ENCODE measurements at regions not wholly inside any gene's neighbourhood (a gene's known extent, or its start where the extent isn't known, plus 50 kb on each side); places are given as distances from the start of the nearest gene placed in this dataset.
A peak's percentile ranks its signal among the peaks of the same experiment; 100 is the strongest.

DNA sequence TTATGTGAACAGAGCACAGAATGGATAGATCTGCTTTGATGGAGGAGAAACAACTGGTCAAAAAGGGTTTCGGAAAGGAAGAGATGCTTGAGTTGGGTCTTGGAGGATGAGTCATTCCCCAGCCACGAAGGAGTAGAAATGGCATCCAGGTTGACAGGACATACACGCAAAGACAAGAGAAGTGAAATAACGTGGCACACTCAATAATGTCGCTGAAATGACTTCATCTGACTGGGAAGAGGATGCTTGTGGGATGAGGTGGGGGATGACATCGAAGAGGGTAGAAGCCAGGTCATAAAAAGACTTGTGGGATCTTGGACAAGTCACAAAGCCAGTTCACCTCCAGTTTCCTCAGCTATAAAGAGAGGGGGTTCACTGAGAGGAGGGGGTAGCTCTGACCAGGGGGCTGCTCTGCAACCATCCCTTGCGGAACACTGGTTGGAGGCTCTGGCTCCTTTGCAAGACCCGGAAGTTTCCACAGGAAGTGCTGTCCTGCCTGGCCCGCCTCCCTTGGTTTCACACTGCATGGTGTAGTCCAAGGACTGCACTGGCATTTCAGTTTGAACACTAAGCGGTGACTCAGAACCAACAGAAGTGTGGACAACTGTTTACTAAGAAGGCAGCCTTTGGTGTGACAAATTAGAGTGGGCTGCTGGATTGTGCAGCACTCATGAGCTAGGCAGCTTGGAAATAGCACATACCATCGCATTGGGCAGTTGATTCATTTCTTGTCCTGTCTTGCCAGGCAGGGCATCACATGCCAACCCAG lies 189.9 kb upstream of the ADO start:
- TF ChIP-seq, protein P1, sequence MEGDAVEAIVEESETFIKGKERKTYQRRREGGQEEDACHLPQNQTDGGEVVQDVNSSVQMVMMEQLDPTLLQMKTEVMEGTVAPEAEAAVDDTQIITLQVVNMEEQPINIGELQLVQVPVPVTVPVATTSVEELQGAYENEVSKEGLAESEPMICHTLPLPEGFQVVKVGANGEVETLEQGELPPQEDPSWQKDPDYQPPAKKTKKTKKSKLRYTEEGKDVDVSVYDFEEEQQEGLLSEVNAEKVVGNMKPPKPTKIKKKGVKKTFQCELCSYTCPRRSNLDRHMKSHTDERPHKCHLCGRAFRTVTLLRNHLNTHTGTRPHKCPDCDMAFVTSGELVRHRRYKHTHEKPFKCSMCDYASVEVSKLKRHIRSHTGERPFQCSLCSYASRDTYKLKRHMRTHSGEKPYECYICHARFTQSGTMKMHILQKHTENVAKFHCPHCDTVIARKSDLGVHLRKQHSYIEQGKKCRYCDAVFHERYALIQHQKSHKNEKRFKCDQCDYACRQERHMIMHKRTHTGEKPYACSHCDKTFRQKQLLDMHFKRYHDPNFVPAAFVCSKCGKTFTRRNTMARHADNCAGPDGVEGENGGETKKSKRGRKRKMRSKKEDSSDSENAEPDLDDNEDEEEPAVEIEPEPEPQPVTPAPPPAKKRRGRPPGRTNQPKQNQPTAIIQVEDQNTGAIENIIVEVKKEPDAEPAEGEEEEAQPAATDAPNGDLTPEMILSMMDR (IDR thresholded peaks at IDR 0.05; ENCODE audit: low read length, missing control alignments) = no peak
- no peak overlapping the region for H3K4me3 ChIP-seq (replicated peaks; ENCODE audit: low read depth, low read length)
- DNase-seq (ENCODE audit: low read depth) = no peak

DNA sequence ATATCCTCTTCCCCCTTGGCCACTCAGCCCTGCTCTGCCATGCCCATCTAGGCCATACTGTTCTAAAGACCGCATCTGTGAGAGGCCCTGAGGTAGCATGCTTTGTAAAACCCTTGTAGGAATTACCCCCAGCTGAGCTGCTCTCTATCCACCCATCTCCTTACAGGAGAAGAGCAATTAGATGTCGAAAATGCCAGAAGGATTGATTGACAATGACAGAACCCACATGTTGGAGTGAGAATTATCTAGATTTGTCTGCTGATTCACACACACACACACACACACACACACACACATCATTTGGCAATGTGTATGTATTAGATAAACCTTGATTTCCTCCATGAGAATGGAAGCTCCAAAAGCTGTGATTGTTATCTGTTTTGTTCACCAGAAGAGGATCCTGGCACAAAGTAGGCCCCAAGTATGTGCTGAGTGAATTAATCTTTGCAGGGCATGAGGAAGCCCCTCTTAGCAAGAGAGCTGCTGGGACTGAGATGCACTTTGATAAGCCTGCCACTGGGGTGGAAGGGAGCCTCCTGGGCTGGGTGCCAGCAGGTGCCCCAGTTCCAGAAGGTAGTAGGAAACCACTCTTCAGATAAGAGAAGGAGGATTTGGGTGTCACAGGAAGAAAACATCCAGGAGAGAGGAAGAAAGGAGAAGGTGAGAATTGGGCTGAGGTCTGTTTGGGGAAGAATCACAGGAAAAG lies 187.5 kb upstream of the ADO start:
- no peak overlapping the region for H3K4me3 ChIP-seq (replicated peaks; ENCODE audit: low read depth, low read length)
- no peak for DNase-seq (ENCODE audit: low read depth)
- TF ChIP-seq, protein P1 (IDR thresholded peaks at IDR 0.05; ENCODE audit: low read length, missing control alignments) = no peak

DNA sequence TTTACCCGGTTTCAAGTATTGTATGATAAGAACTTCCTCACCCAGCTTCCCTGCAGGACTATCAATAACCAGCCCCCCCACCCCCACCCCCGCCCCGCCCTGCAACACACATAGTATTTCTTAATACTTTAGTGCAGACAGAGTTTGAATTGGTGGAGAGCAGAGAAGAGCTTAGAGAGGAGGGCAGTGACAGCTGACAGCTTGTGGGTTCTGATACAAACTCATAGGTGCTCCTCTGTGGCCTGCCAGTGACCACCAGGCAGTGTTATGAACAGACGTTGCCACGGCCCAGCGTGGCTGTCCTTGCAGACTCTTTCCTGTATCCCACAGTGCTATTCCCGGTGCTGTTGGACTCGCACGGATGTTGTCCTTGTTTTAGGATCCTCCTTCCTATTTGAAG lies 186.9 kb upstream of the ADO start:
- no peak for DNase-seq (ENCODE audit: low read depth)
- H3K4me3 ChIP-seq (replicated peaks; ENCODE audit: low read depth, low read length) = no peak overlapping the region
- TF ChIP-seq, protein P1 (IDR thresholded peaks at IDR 0.05; ENCODE audit: low read length, missing control alignments) = no peak

DNA sequence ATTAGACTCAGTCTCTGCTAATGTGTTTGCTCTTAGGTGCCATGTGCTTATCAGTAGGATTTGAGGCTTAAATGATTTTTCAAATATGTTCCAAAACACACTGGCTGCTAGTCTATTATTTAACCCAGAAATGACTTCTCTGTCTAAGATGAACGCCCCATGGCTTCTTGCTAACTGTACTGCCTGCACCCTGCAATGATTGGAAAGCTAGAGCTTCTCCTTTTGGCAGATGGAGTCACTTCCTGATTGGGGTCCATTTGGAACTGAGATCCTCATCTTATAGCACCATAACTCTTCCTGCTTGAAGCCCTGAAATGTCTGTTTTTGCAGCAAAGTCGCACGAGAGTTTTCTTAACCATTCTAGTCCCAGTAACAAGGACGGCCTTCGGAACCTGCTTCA lies 186.5 kb upstream of the ADO start:
- no peak overlapping the region for H3K4me3 ChIP-seq (replicated peaks; ENCODE audit: low read depth, low read length)
- TF ChIP-seq, protein P1 (IDR thresholded peaks at IDR 0.05; ENCODE audit: low read length, missing control alignments) = no peak
- DNase-seq (ENCODE audit: low read depth) = no peak

DNA sequence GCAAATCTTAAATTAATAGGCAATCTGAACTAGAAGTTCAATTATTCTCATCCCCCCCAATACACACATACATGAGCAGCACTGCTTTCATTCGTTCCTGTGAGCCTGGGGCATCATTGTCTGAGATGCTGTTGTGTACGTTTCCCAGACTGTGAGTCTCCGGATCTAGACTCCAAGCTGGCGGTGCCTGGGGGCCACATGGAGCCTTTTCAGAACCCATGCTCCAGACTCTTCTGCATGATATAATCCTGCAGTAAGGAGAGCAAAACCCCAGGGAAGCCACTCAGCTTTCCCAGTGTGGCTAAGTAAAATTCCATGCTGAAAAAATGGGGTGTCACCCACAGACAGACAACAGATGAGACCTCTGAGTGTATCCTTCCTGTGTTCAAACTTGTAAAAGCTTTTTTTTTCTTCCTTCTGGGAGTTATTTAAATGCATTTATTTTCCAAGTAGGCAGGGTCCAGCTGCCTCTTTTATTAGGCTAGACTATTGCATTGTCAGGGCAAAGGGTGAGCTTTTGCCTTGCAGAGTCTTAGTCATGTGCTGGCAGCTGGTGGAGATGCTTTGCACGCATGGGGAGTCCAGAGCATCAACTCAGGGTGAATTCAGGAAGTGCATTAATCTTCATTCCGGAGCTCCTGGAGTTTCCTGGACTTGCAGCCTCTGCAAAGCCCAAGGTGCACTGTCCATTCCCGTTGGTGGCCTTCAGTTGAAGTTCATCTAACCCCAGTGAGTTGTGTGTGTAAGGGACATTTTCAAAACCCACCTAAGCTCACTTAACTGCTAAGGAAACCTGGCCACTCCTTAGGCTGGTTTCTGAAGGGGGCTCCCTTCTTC lies 185.7 kb upstream of the ADO start:
- DNase-seq (ENCODE audit: low read depth) = peak; percentile 81
- TF ChIP-seq, protein P1 (IDR thresholded peaks at IDR 0.05; ENCODE audit: low read length, missing control alignments) = no peak
- no peak overlapping the region for H3K4me3 ChIP-seq (replicated peaks; ENCODE audit: low read depth, low read length)

DNA sequence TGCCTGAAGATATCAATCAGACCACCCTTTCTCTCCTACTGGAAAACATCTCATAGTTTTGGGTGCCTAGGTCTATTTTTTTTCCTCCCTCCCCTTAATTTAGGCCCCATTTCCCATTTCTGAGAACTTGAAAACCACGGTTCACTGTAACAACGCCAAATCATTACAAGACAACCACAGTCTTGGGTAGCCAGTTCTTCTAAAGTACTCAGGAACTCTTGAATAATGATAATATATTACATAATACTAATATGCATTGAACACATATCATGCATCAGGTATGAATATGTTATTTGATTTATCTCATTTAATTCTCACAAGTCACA lies 185.1 kb upstream of the ADO start:
- no peak for DNase-seq (ENCODE audit: low read depth)
- TF ChIP-seq, protein P1 (IDR thresholded peaks at IDR 0.05; ENCODE audit: low read length, missing control alignments) = no peak
- no peak overlapping the region for H3K4me3 ChIP-seq (replicated peaks; ENCODE audit: low read depth, low read length)
